ENCODE measurements at regions not wholly inside any gene's neighbourhood (a gene's known extent, or its start where the extent isn't known, plus 50 kb on each side); places are given as distances from the start of the nearest gene placed in this dataset.

- POLR2A ChIA-PET: interaction anchor here (0.6 kb wide), 2 partner anchors 76 to 443 kb away, joined by 9 to 11 read pairs; no protein-coding TSS in a partner anchor
- H3K27ac ChIP-seq (ENCODE audit: low read length): no peak overlapping the region
- no peak for ATAC-seq (replicated peaks in 1 of 4)
- CTCF ChIA-PET: interaction anchor here in 1 of 2 donors (0.6 kb wide), 1 partner anchor 223 kb away, joined by 5 read pairs; no protein-coding TSS in a partner anchor
- peaks cover 4 to 14% of the 10 kb centered on the region in 2 donors for H3K27me3 Mint-ChIP-seq
- no peaks in the 10 kb centered on the region for H3K36me3 ChIP-seq (ENCODE audit: control insufficient read depth in 2 of 2, extremely low read depth in 1 of 2, insufficient read depth in 1 of 2, low read length in 1 of 2)
- no peaks in the 10 kb centered on the region for H3K27me3 ChIP-seq (replicated peaks in 1 of 2; ENCODE audit: control insufficient read depth in 2 of 2, extremely low read depth in 1 of 2, insufficient read depth in 2 of 2, low read length in 1 of 2)
- H3K4me3 ChIP-seq (ENCODE audit: control insufficient read depth in 1 of 2, extremely low read depth in 1 of 2, low read length in 1 of 2): no peak overlapping the region
- no CpG with 5 or more reads among the region's 3 CpGs for WGBS (ENCODE audit: insufficient coverage)
- no peaks in the 10 kb centered on the region for H3K36me3 Mint-ChIP-seq
- no peak for DNase-seq
- no peaks in the 10 kb centered on the region for H3K4me1 Mint-ChIP-seq
- no peaks in the 10 kb centered on the region for H3K9me3 Mint-ChIP-seq
- H3K27ac Mint-ChIP-seq: no peak overlapping the region
- no peaks in the 10 kb centered on the region for H3K9me3 ChIP-seq
- H3K4me3 Mint-ChIP-seq: no peak overlapping the region
- no peaks in the 10 kb centered on the region for H3K4me1 ChIP-seq (ENCODE audit: control insufficient read depth in 1 of 2, extremely low read depth in 1 of 2, insufficient read depth in 2 of 2, low read length in 2 of 2)
These were observed 102.2 kb upstream of the IL6 start for GRCh38 chr7:22624781-22625180.

GRCh38 chr7:22622116-22622785, 104.7 kb upstream of the IL6 start:
- no peaks in the 10 kb centered on the region for H3K4me1 ChIP-seq (ENCODE audit: control insufficient read depth in 1 of 2, extremely low read depth in 1 of 2, insufficient read depth in 2 of 2, low read length in 2 of 2)
- CTCF ChIA-PET: no interaction called here
- no peaks in the 10 kb centered on the region for H3K36me3 Mint-ChIP-seq
- POLR2A ChIA-PET: no interaction called here
- no peak for ATAC-seq (replicated peaks in 1 of 4)
- no peak overlapping the region for H3K27ac Mint-ChIP-seq
- H3K27ac ChIP-seq (ENCODE audit: low read length): no peak overlapping the region
- H3K4me1 Mint-ChIP-seq: no peaks in the 10 kb centered on the region
- no peak overlapping the region for H3K4me3 ChIP-seq (ENCODE audit: control insufficient read depth in 1 of 2, extremely low read depth in 1 of 2, low read length in 1 of 2)
- H3K27me3 Mint-ChIP-seq: peaks cover 4 to 14% of the 10 kb centered on the region in 2 donors
- H3K36me3 ChIP-seq (ENCODE audit: control insufficient read depth in 2 of 2, extremely low read depth in 1 of 2, insufficient read depth in 1 of 2, low read length in 1 of 2): no peaks in the 10 kb centered on the region
- H3K27me3 ChIP-seq (replicated peaks in 1 of 2; ENCODE audit: control insufficient read depth in 2 of 2, extremely low read depth in 1 of 2, insufficient read depth in 2 of 2, low read length in 1 of 2): no peaks in the 10 kb centered on the region
- H3K9me3 ChIP-seq: no peaks in the 10 kb centered on the region
- 60% methylated on average over 2 of the region's 4 CpGs for WGBS (ENCODE audit: insufficient coverage)
- no peak overlapping the region for H3K4me3 Mint-ChIP-seq
- DNase-seq: no peak
- peaks cover 0 to 15% (median 13%) of the 10 kb centered on the region in 3 donors for H3K9me3 Mint-ChIP-seq

DNA sequence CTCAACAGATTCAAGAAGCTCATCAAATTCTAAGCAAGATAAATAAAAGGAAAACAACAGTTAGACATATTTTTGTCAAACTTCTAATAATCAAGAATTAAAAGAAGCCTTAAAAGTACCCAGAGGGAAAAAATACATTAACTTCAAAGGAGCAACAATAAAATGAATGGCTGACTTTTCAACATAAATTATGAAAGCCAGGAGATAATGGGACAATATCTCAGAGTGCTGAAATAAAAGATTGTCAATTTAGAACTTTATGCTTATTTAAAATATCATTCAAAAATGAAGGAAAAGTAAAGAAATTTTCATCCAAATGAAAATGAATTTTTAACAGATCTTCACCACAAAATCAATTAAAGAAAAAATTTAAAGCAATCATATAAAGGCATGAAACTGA, 108.5 kb upstream of the IL6 start:
- Histone ChIP-seq H3K27me3 (replicated peaks in 1 of 2; ENCODE audit: control insufficient read depth in 2 of 2, extremely low read depth in 1 of 2, insufficient read depth in 2 of 2, low read length in 1 of 2) (no peaks in the 10 kb centered on the region), H3K9me3 (no peaks in the 10 kb centered on the region), H3K36me3 (ENCODE audit: control insufficient read depth in 2 of 2, extremely low read depth in 1 of 2, insufficient read depth in 1 of 2, low read length in 1 of 2) (no peaks in the 10 kb centered on the region), H3K27ac (ENCODE audit: low read length) (no peak overlapping the region), H3K4me1 (ENCODE audit: control insufficient read depth in 1 of 2, extremely low read depth in 1 of 2, insufficient read depth in 2 of 2, low read length in 2 of 2) (no peaks in the 10 kb centered on the region), H3K4me3 (ENCODE audit: control insufficient read depth in 1 of 2, extremely low read depth in 1 of 2, low read length in 1 of 2) (no peak overlapping the region)
- H3K27me3 Mint-ChIP-seq: peaks cover 9 to 15% of the 10 kb centered on the region in 2 donors
- DNase-seq (no peak), ATAC-seq (replicated peaks in 1 of 4) (no peak)
- H3K9me3 Mint-ChIP-seq: peaks cover 4 to 21% (median 19%) of the 10 kb centered on the region in 3 donors
- H3K4me1 Mint-ChIP-seq: no peaks in the 10 kb centered on the region
- no peaks in the 10 kb centered on the region for H3K36me3 Mint-ChIP-seq
- CTCF ChIA-PET: no interaction called here
- no peak overlapping the region for H3K27ac Mint-ChIP-seq
- no peak overlapping the region for H3K4me3 Mint-ChIP-seq
- POLR2A ChIA-PET: interaction anchor here in 1 of 2 donors (0.6 kb wide), 1 partner anchor 57 kb away, joined by 3 read pairs; no protein-coding TSS in a partner anchor

GRCh38 chr7:22617166-22617565, 109.8 kb upstream of the IL6 start:
- Histone ChIP-seq H3K9me3 (no peaks in the 10 kb centered on the region), H3K4me3 (ENCODE audit: control insufficient read depth in 1 of 2, extremely low read depth in 1 of 2, low read length in 1 of 2) (no peak overlapping the region), H3K36me3 (ENCODE audit: control insufficient read depth in 2 of 2, extremely low read depth in 1 of 2, insufficient read depth in 1 of 2, low read length in 1 of 2) (no peaks in the 10 kb centered on the region), H3K27me3 (replicated peaks in 1 of 2; ENCODE audit: control insufficient read depth in 2 of 2, extremely low read depth in 1 of 2, insufficient read depth in 2 of 2, low read length in 1 of 2) (no peaks in the 10 kb centered on the region), H3K27ac (ENCODE audit: low read length) (no peak overlapping the region), H3K4me1 (ENCODE audit: control insufficient read depth in 1 of 2, extremely low read depth in 1 of 2, insufficient read depth in 2 of 2, low read length in 2 of 2) (no peaks in the 10 kb centered on the region)
- peaks cover 10 to 20% of the 10 kb centered on the region in 2 donors for H3K27me3 Mint-ChIP-seq
- ChIA-PET POLR2A (no interaction called here), CTCF (no interaction called here)
- no peaks in the 10 kb centered on the region for H3K36me3 Mint-ChIP-seq
- WGBS (ENCODE audit: insufficient coverage): no CpG with 5 or more reads among the region's 4 CpGs
- H3K9me3 Mint-ChIP-seq: peaks cover 4 to 21% (median 19%) of the 10 kb centered on the region in 3 donors
- no peak for DNase-seq
- no peak overlapping the region for H3K4me3 Mint-ChIP-seq
- ATAC-seq (replicated peaks in 1 of 4): no peak
- no peaks in the 10 kb centered on the region for H3K4me1 Mint-ChIP-seq
- no peak overlapping the region for H3K27ac Mint-ChIP-seq

DNA sequence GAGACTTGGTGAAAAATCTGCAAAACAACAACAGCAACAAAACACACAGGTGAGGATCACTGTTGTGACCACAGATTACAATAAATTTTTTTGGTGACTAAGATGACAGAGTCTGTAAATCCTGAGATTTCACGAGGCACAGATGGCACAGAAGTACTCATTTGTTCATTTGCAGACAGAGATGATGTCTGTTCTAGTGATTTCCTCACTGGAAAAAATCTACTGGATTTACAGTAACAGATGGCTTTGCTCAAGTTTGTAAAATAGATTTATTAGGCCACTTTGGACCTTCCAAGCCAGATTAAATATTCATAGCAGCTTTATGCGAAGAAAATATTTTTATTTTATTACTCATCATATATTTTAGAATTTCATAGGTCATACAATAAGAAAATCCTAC, 113.5 kb upstream of the IL6 start:
- CTCF ChIA-PET: interaction anchor here (0.6 kb wide), 3 partner anchors 36 to 333 kb away, joined by 4 to 8 read pairs (median 5); no protein-coding TSS in a partner anchor
- Histone ChIP-seq H3K4me1 (ENCODE audit: control insufficient read depth in 1 of 2, extremely low read depth in 1 of 2, insufficient read depth in 2 of 2, low read length in 2 of 2) (no peaks in the 10 kb centered on the region), H3K9me3 (no peaks in the 10 kb centered on the region), H3K36me3 (ENCODE audit: control insufficient read depth in 2 of 2, extremely low read depth in 1 of 2, insufficient read depth in 1 of 2, low read length in 1 of 2) (no peaks in the 10 kb centered on the region), H3K27ac (ENCODE audit: low read length) (no peak overlapping the region), H3K27me3 (replicated peaks in 1 of 2; ENCODE audit: control insufficient read depth in 2 of 2, extremely low read depth in 1 of 2, insufficient read depth in 2 of 2, low read length in 1 of 2) (peaks cover 0 to 7% of the 10 kb centered on the region in 2 experiments), H3K4me3 (ENCODE audit: control insufficient read depth in 1 of 2, extremely low read depth in 1 of 2, low read length in 1 of 2) (no peak overlapping the region)
- no peak for ATAC-seq (replicated peaks in 1 of 4)
- peaks cover 16 to 21% of the 10 kb centered on the region in 2 donors for H3K27me3 Mint-ChIP-seq
- no peaks in the 10 kb centered on the region for H3K4me1 Mint-ChIP-seq
- H3K9me3 Mint-ChIP-seq: peaks cover 4 to 19% (median 19%) of the 10 kb centered on the region in 3 donors
- 40% methylated on average over 1 of the region's 2 CpGs for WGBS (ENCODE audit: insufficient coverage)
- POLR2A ChIA-PET: interaction anchor here in 1 of 2 donors (0.5 kb wide), 1 partner anchor 69 kb away, joined by 6 read pairs; no protein-coding TSS in a partner anchor
- no peak overlapping the region for H3K27ac Mint-ChIP-seq
- no peaks in the 10 kb centered on the region for H3K36me3 Mint-ChIP-seq
- no peak overlapping the region for H3K4me3 Mint-ChIP-seq
- no peak for DNase-seq

DNA sequence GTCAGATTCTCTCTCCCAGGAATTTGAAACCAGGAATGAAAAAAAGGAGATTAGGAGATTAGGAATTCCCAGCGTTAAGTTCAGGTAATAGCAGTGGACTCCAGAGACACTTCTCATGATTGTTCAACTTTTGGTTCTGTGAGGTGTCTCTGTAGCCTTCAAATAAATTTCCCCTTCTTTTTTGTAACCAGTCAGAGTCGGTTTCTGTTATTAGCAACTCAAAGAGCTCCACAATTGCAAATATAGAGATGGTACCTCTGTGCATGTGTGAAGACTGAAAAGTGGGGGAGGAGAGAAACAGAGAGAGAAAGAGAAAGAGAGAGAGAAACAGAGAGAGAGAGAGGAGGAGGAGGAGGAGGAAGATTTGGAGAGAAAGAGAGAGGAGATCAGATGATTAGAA, 112.8 kb upstream of the STEAP1B start:
- WGBS (ENCODE audit: insufficient coverage): no CpG with 5 or more reads among the region's 2 CpGs
- DNase-seq (no peak), ATAC-seq (replicated peaks in 1 of 4) (no peak)
- Mint-ChIP-seq H3K9me3 (peaks cover 4 to 12% (median 12%) of the 10 kb centered on the region in 3 donors), H3K4me1 (no peaks in the 10 kb centered on the region), H3K27ac (no peak overlapping the region), H3K27me3 (peaks cover 16 to 21% of the 10 kb centered on the region in 2 donors), H3K36me3 (no peaks in the 10 kb centered on the region), H3K4me3 (no peak overlapping the region)
- Histone ChIP-seq H3K4me1 (ENCODE audit: control insufficient read depth in 1 of 2, extremely low read depth in 1 of 2, insufficient read depth in 2 of 2, low read length in 2 of 2) (no peaks in the 10 kb centered on the region), H3K27ac (ENCODE audit: low read length) (no peak overlapping the region), H3K36me3 (ENCODE audit: control insufficient read depth in 2 of 2, extremely low read depth in 1 of 2, insufficient read depth in 1 of 2, low read length in 1 of 2) (no peaks in the 10 kb centered on the region), H3K4me3 (ENCODE audit: control insufficient read depth in 1 of 2, extremely low read depth in 1 of 2, low read length in 1 of 2) (no peak overlapping the region), H3K27me3 (replicated peaks in 1 of 2; ENCODE audit: control insufficient read depth in 2 of 2, extremely low read depth in 1 of 2, insufficient read depth in 2 of 2, low read length in 1 of 2) (peaks cover 0 to 7% of the 10 kb centered on the region in 2 experiments), H3K9me3 (no peaks in the 10 kb centered on the region)
- CTCF ChIA-PET: interaction anchor here (0.6 kb wide), 3 partner anchors 36 to 332 kb away, joined by 4 to 8 read pairs (median 5); no protein-coding TSS in a partner anchor
- POLR2A ChIA-PET: no interaction called here
